ENCODE measurements at regions not wholly inside any gene's neighbourhood (a gene's known extent, or its start where the extent isn't known, plus 50 kb on each side); places are given as distances from the start of the nearest gene placed in this dataset.
"Not testable (repeated sequence)": the region's sequence is repeated elsewhere in the genome, so short reads cannot be mapped to it uniquely, and the experiment has no call there.

GRCh38 chr21:15119486-15119885 is 54.7 kb upstream of the NRIP1 start:
- DNase-seq: no peak

- no peak for DNase-seq
These were observed 56.4 kb upstream of the NRIP1 start for GRCh38 chr21:15121097-15121654.

GRCh38 chr21:15121655-15122120 is 56.9 kb upstream of the NRIP1 start:
- no peak for DNase-seq

- no peak for DNase-seq
These were observed 57.4 kb upstream of the NRIP1 start for GRCh38 chr21:15122241-15122640.

GRCh38 chr21:15124731-15125130 is 59.9 kb upstream of the NRIP1 start:
- DNase-seq: no peak

GRCh38 chr21:15126948-15127347 is 62.1 kb upstream of the NRIP1 start:
- no peak for DNase-seq

- DNase-seq: no peak
These were observed 62.6 kb upstream of the NRIP1 start for GRCh38 chr21:15127437-15127836.

- DNase-seq: no peak
These were observed 63.5 kb upstream of the NRIP1 start for GRCh38 chr21:15128267-15128666.

GRCh38 chr21:15128714-15129113 is 63.9 kb upstream of the NRIP1 start:
- not testable (repeated sequence) for DNase-seq

- no peak for DNase-seq
These were observed 65.5 kb upstream of the NRIP1 start for GRCh38 chr21:15130326-15130725.

- DNase-seq: no peak
These were observed 66.0 kb upstream of the NRIP1 start for GRCh38 chr21:15130751-15131150.

- no peak for DNase-seq
These were observed 68.0 kb upstream of the NRIP1 start for GRCh38 chr21:15132781-15133180.

GRCh38 chr21:15134701-15135470 is 70.1 kb upstream of the NRIP1 start:
- no peak for DNase-seq

GRCh38 chr21:15135867-15136629 is 71.2 kb upstream of the NRIP1 start:
- DNase-seq: no peak

GRCh38 chr21:15138490-15138889 is 73.7 kb upstream of the NRIP1 start:
- DNase-seq: no peak

- no peak for DNase-seq
These were observed 75.1 kb upstream of the NRIP1 start for GRCh38 chr21:15139898-15140297.

GRCh38 chr21:15140321-15141019 is 75.7 kb upstream of the NRIP1 start:
- no peak for DNase-seq

- DNase-seq: no peak
These were observed 76.6 kb upstream of the NRIP1 start for GRCh38 chr21:15141261-15141970.

GRCh38 chr21:15144026-15144425 is 79.2 kb upstream of the NRIP1 start:
- no peak for DNase-seq

GRCh38 chr21:15148437-15148836 is 83.6 kb upstream of the NRIP1 start:
- DNase-seq: no peak

- no peak for DNase-seq
These were observed 84.9 kb upstream of the NRIP1 start for GRCh38 chr21:15149600-15150224.

All from activated CD4-positive, alpha-beta T cell treated with anti-CD3 and anti-CD28 coated beads, Interleukin-2, amount 50 U/mL, for 16 hours (primary cell).